ENCODE measurements at regions not wholly inside any gene's neighbourhood (a gene's known extent, or its start where the extent isn't known, plus 50 kb on each side); places are given as distances from the start of the nearest gene placed in this dataset.

GRCh38 chr12:4111010-4111409, 162.6 kb upstream of the CCND2 start:
- Histone ChIP-seq H3K4me2 (ENCODE audit: control insufficient read depth, insufficient read depth) (no peak overlapping the region), H3K36me3 (ENCODE audit: control insufficient read depth in 2 of 2, insufficient read depth in 2 of 2, low read length in 1 of 2) (no peaks in the 10 kb centered on the region; a peak in 1 of 4 replicates), H3K9ac (ENCODE audit: control insufficient read depth, insufficient read depth, low read length) (no peak overlapping the region), H3K4me3 (no peak overlapping the region), H3K27ac (ENCODE audit: control insufficient read depth, insufficient read depth) (no peak overlapping the region), H2AFZ (ENCODE audit: control insufficient read depth, low read depth, low read length) (no peak overlapping the region), H4K20me1 (ENCODE audit: control insufficient read depth, insufficient read depth) (no peaks in the 10 kb centered on the region), H3K27me3 (replicated peaks in 1 of 2; ENCODE audit: control insufficient read depth in 2 of 2, insufficient read depth in 2 of 2, low read length in 1 of 2) (no peaks in the 10 kb centered on the region), H3K9me3 (replicated peaks; ENCODE audit: control insufficient read depth, insufficient read depth, low read length) (no peaks in the 10 kb centered on the region; the same call in 2 of the 3 replicates), H3K79me2 (ENCODE audit: control insufficient read depth, insufficient read depth, low read length) (peaks cover 4% of the 10 kb centered on the region), H3K4me1 (ENCODE audit: control insufficient read depth, insufficient read depth, low read length) (peaks cover 43% of the 10 kb centered on the region)
- ATAC-seq, result no peak
- POLR2A ChIA-PET, result interaction anchor here (0.8 to 10.2 kb wide), 3 partner anchors 33 to 166 kb away, joined by 3 to 245 read pairs (median 5); no protein-coding TSS in a partner anchor
- 94% methylated on average over 5 of the region's 5 CpGs for WGBS (ENCODE audit: insufficient coverage, insufficient replicate concordance, low lambda C conversion rate, missing lambda C conversion rate)
- DNase-seq (ENCODE audit: low read depth, low spot score), result no peak
- SMC1A ChIA-PET (ENCODE audit: uncharacterized antibody, unreplicated experiment), result interaction anchor here (0.9 to 13.3 kb wide), 4 partner anchors 30 to 200 kb away, joined by 3 to 395 read pairs (median 8); no protein-coding TSS in a partner anchor
- CTCF ChIA-PET, result interaction anchor here (0.6 to 9.7 kb wide), 3 partner anchors 99 to 162 kb away, joined by 3 to 184 read pairs (median 3); partner anchors contain the start of gene CCND2
- intact Hi-C loops (cut with micrococcal nuclease; ENCODE audit: unreplicated experiment) (loop anchor here (10.0 kb wide), 1 partner anchor 226 kb away; no protein-coding TSS in a partner anchor), in situ Hi-C loops (cut with MboI) (no loop called here)
- RAD21 ChIA-PET (ENCODE audit: unreplicated experiment), result interaction anchor here (0.9 to 1.4 kb wide), 4 partner anchors 26 to 166 kb away, joined by 3 to 8 read pairs (median 4); no protein-coding TSS in a partner anchor
- no peak for FAIRE-seq
- no TSS peak for BruUV-seq (replicated peaks)
- no peak for TF ChIP-seq SP1 (IDR thresholded peaks at IDR 0.05; ENCODE audit: low read depth, low read length)
- no peak for TF ChIP-seq STAT1 (conservative IDR thresholded peaks at IDR 0.05)
- no peak for TF ChIP-seq KAT2A (conservative IDR thresholded peaks at IDR 0.05; ENCODE audit: control insufficient read depth, low read depth, low read length)
- TF ChIP-seq IKZF1 (conservative IDR thresholded peaks at IDR 0.05), result no peak
- TF ChIP-seq MAX (IDR thresholded peaks at IDR 0.05; ENCODE audit: low read depth, low read length), result no peak
- TF ChIP-seq BHLHE40 (IDR thresholded peaks at IDR 0.05; ENCODE audit: borderline replicate concordance in 1 of 2, low read depth in 2 of 2, low read length in 1 of 2), result no peak
- no peak for TF ChIP-seq ATF7 (IDR thresholded peaks at IDR 0.05; ENCODE audit: low read depth)
- no peak for TF ChIP-seq SKIL (IDR thresholded peaks at IDR 0.05; ENCODE audit: low read depth, poor library complexity, severe bottlenecking)
- no peak for TF ChIP-seq CTCF (IDR thresholded peaks at IDR 0.05 in 2 of 3, conservative IDR thresholded peaks at IDR 0.05 in 1 of 3; ENCODE audit: control insufficient read depth in 2 of 3, extremely low read depth in 1 of 3, insufficient read depth in 1 of 3, low read depth in 3 of 3, low read length in 3 of 3)
- no peak for TF ChIP-seq SIX5 (IDR thresholded peaks at IDR 0.05; ENCODE audit: low read depth, low read length, severe bottlenecking)
- no peak for TF ChIP-seq MEF2B (IDR thresholded peaks at IDR 0.05; ENCODE audit: partially characterized antibody, poor library complexity, severe bottlenecking)
- TF ChIP-seq NFIC (IDR thresholded peaks at IDR 0.05; ENCODE audit: low read depth, low read length), result no peak
- no peak for TF ChIP-seq RELB (IDR thresholded peaks at IDR 0.05; ENCODE audit: low read depth)
- no peak for TF ChIP-seq SREBF2 (IDR thresholded peaks at IDR 0.05; ENCODE audit: low read length)
- no peak for TF ChIP-seq SUZ12 (IDR thresholded peaks at IDR 0.05; ENCODE audit: unreplicated experiment)
